ENCODE measurements at regions not wholly inside any gene's neighbourhood (a gene's known extent, or its start where the extent isn't known, plus 50 kb on each side); places are given as distances from the start of the nearest gene placed in this dataset.

- no peak for TF ChIP-seq ZNF770 (CRISPR knock-in tag; IDR thresholded peaks at IDR 0.05)
- no peak for TF ChIP-seq KLF13 (CRISPR knock-in tag; IDR thresholded peaks at IDR 0.05)
- no peak for TF ChIP-seq PRMT3 (CRISPR knock-in tag; IDR thresholded peaks at IDR 0.05; ENCODE audit: borderline replicate concordance, low read depth)
- TF ChIP-seq STAT6 (CRISPR knock-in tag; IDR thresholded peaks at IDR 0.05; ENCODE audit: borderline replicate concordance), result no peak
- TF ChIP-seq ZNF619 (CRISPR knock-in tag; IDR thresholded peaks at IDR 0.05), result no peak
- no peak for TF ChIP-seq GTF3A (CRISPR knock-in tag; conservative IDR thresholded peaks at IDR 0.05)
- TF ChIP-seq ZNF766 (CRISPR knock-in tag; IDR thresholded peaks at IDR 0.05; ENCODE audit: borderline replicate concordance), result no peak; the same call in 1 of the 2 replicates
- no peak for TF ChIP-seq ZBTB37 (CRISPR knock-in tag; IDR thresholded peaks at IDR 0.05)
- TF ChIP-seq ZFP36L2 (CRISPR knock-in tag; IDR thresholded peaks at IDR 0.05), result no peak
- TF ChIP-seq HOXA7 (CRISPR knock-in tag; IDR thresholded peaks at IDR 0.05), result no peak
- peak; percentile 97 for TF ChIP-seq HNF1B (CRISPR knock-in tag; IDR thresholded peaks at IDR 0.05)
- TF ChIP-seq ATF2 (CRISPR knock-in tag; IDR thresholded peaks at IDR 0.05), result peak; percentile 75
- no peak for TF ChIP-seq MXI1 (IDR thresholded peaks at IDR 0.05; ENCODE audit: borderline replicate concordance, low read depth, low read length)
- no peak for TF ChIP-seq CCDC6 (CRISPR knock-in tag; IDR thresholded peaks at IDR 0.05)
- no peak; the same call in 1 of the 2 replicates for TF ChIP-seq ZNF800 (CRISPR knock-in tag; IDR thresholded peaks at IDR 0.05)
- TF ChIP-seq ARHGAP35 (CRISPR knock-in tag; IDR thresholded peaks at IDR 0.05; ENCODE audit: borderline replicate concordance), result no peak
These were observed 1423.9 kb upstream of the PRMT6 start (continued) for GRCh38 chr1:105632342-105633196.
